ENCODE measurements at regions not wholly inside any gene's neighbourhood (a gene's known extent, or its start where the extent isn't known, plus 50 kb on each side); places are given as distances from the start of the nearest gene placed in this dataset.
"Not testable (repeated sequence)": the region's sequence is repeated elsewhere in the genome, so short reads cannot be mapped to it uniquely, and the experiment has no call there.

DNA sequence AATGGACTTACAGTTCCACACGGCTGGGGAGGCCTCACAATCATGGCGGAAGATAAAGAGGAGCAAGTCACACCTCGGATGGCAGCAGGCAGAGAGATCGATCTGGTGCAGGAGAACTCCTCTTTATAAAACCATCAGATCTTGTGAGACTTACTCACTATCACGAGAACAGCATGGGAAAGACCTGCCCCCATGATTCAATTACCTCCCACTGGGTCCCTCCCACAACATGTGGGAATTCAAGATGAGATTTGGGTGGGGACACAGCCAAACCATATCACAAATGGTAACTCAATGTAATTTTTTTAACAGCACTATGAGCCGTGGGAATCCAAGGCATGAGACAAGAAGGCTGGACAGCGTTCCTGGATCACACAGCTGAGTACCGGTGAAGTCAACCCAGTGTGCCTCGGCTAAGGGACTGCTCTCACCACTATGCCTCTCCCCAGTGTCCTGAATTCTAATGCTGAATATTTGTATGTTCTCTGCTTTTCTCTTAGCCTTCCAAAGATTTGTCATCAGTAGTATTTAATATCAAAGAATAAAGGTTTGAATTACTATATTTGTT is 84.3 kb downstream of the IRS2 start:
- DNase-seq: not testable (repeated sequence)

DNA sequence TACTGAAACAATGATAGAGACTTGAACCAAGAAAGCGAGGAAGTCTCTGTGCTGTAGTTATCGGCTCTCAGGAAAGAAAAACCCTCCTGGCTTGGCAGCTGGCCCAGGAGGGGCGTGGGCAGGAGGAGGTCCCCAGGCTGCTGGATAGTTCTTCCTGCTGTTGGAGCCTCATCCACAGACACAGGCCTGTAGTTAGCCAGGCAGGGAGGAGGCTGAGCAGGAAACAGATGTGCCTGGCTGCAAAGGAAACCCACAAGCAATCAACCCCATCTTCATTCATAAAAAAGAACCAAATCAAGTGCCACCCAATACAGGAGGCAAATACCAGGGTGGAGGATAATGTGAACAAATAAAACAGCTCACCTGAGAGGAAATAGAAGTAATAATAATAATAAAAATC is 86.2 kb downstream of the IRS2 start:
- DNase-seq: no peak

DNA sequence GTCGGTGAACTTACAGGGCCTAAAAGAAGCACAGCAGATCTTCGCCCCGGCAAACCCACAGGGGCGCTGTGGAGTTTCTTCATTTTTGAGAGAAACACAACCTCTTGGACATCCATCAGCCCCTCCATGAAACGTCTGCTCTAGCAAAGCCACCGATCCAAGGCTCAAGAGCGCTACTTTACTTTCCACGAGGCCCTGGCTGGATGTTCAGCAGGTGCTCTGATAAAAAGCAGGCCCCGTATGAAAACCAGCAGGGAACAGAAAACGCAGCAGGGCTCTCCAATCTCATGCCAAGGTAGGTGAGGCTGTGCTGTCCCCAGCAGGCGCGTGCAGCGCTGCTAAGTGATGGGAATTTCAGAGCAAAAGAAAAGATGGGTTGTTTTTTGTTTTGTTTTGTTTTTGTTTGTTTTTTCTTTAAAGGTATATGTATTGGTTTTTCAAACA is 86.7 kb downstream of the IRS2 start:
- no peak for DNase-seq

DNA sequence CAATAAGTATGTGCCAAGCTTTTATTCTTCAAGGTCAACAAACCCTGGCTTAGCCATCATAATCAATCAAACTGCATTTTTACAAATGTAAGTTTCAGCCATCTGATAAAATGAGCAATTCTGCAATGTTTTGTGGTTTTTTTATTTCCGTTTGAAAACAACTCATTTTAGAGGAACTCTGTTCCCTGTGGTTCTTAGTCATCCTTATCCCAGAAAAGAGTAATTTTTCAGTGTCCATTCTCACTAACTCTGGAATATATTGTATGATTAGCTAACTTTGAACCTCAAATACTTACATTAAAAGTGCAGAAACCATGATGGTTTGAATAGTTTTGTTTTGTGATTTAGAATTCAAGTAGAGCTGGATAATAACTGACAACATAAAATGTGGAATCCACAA is 87.6 kb downstream of the IRS2 start:
- no peak for DNase-seq

DNA sequence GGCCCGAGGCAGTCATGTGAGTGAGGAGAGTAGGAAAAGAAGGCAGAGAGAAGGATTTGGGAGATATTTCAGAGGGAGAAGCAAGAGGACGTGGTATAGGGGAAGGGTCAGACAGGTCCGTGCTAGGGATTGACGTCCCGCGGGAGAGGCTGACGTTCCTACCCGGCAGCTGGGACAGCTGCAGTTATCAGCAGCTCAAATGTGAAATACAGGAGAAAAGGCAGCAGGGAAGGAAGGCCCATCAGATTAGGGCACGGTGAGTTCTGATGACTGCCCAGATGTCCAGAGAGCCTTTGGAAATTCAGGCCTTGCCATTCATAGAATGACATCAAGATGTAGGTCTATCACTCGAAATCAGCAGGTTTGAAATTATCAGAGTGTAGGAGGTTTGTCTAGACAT is 88.4 kb downstream of the IRS2 start:
- no peak for DNase-seq

DNA sequence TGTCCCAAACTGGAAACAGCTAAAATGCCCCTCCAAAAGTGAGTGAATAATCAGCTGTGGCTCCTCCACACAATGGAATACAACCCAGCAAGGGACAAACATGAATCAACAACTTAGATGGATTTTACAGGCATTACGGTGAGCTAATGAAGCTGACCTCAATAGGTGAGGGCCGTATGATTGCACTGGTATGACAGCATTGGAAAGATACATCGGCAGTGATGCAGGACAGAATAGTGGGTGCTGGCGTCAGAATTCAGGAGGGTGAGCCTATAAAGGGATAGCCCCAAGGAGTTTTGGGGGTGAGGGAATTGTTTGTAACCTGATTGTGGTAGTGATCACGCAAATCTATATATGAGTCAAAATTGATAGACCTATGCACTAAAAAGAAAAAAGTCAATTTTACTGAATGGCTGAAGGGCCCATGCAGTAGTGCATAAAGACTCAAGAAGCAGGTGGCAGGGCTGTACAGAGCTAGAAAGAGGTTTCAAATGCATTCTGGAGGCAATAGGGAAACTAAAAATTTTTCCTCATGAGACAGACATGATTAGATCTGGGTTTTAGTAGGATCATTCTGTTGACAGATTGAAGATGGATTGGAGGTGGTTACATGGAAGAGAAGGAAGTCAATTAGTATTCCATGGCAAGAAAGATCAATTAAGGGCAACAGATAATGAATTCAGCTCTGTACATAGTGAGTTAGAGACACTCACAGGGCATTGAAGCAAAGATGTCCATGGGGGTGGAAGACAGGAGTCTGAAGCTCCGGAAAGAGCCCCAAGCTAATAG is 90.8 kb downstream of the IRS2 start:
- no peak for DNase-seq

DNA sequence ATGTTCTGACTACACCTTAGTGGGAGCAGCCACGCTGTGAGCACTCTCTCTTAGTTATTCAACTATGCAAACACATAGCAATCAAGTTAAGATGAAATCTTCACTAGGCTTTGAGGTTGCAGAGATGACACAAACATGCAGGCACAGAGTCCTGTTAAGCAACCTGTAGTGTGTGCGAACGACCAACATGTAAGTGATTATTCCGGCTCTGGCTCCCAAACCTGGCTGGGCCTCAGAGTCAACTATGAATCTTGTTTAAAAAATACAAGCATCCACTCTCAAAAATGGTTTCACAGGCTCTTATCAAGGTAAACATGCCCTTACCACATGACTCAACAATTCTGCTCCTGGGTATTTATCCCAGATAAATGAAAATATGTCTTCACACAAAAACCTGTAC is 91.4 kb downstream of the IRS2 start:
- DNase-seq: no peak

DNA sequence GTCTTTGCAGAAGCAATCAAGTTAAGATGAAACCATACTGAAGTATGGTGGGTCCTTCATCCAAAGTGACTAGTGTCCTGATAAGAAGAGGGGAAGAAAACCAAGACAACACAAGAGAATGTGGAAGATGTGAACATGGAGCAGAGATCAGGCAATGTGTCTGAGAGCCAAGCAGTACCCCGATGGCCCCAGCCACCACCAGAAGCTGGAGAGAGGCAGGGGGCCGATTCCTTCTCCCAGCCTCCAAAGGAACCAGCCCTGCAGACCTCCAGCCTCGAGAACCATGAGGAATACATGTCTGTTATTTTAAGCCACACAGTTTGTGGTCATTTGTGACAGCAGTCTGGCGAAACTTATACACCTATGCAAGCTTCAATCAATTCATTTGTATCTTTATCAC is 93.2 kb downstream of the IRS2 start:
- no peak for DNase-seq

DNA sequence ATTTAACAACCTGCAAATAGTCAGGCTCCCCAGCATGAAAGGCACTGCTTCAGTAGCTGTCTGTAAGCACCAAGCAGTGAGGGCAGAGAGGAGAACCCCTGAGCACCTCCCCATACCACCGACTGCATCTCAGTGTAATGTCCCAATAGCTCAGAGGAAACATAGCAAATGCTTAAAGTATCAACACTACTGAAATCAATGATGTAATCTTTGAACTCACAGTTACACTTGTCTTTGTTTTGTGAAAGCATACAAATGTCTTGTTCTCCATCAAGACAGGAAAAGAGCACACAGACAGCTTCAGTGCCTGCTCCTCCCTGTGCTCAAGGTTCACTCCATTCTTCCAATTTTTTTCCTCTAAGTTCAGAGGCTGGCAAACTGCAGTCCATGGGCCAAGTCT is 94.7 kb downstream of the IRS2 start:
- no peak for DNase-seq

DNA sequence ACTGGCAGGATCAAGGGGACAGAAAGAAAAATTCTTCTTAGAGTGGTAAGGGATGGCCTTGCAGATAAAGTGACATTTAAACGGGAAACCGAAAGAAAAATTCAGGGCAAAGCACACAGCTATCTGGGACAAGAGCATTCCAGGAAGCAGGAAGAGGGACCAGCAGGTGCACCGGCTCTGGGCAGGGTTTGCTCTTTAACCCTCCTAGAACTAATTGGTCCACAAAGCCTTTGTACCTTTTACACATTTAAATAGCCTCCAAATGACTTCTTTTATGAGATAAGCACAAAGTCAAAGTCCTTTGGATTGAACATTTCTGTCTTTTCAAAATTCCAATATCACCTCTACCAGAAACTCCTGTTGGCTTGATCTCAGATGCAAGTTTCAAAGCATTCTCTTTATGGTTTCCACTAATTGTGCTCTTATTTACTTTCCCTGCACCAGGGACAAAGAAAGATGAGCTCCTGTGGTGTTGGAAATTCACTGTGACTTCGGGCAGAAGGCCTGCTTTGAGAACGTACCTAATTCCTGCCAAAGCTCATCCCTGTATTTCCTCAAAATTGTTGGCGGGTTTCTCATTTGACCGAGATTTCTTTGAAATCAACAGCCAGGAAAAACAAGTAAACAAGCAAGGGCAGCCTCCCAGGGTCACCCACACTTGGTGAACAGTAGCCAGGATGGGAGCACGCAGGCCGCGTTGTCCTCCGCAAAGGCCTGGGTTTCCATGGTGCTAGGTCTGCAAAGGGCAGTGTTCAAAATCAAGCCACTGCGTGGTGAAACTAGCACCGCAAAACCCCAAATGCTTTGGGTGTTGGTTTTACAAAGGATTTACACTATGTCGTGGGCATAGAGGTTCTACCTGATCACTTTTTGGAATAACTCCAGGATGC is 98.6 kb downstream of the IRS2 start:
- DNase-seq: no peak

DNA sequence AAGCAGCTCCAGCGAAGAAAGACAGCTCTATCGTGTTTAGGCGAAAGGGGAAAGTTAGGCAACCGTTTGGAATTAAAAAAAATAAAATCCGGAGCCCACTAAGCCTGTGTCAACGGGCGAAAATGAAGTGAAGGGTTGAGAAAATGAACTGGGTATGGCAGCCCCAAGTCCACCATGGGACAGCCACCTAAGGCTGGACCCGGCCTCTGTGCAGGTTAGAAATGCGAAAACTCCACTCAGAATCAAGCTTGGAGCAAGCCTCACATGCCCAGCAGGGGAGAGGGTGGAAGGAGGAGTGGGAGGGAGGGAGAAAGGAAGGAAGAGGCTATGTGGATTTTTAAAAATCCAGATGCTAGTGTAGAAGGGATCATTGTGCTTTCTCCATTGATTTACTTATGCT is 101.2 kb downstream of the IRS2 start:
- DNase-seq: no peak

DNA sequence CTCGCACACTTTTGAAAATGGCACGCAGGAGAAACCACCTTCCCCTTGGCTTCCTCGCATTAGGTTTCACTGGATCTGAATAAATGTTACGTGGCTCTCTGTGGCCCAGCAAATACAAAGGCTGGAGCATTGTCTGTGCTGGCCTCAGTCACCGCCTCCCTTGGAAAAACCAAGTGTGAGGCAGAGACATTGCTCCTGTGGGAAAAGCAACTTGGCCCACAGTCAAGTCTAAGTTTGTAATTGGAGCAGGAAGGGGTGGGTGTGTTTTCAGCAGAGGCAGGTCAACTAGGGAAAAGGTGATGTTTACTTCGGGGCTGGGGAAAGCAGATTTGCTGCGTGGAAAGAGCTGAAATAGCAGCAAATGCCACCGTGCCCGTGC is 101.6 kb downstream of the IRS2 start:
- no peak for DNase-seq

DNA sequence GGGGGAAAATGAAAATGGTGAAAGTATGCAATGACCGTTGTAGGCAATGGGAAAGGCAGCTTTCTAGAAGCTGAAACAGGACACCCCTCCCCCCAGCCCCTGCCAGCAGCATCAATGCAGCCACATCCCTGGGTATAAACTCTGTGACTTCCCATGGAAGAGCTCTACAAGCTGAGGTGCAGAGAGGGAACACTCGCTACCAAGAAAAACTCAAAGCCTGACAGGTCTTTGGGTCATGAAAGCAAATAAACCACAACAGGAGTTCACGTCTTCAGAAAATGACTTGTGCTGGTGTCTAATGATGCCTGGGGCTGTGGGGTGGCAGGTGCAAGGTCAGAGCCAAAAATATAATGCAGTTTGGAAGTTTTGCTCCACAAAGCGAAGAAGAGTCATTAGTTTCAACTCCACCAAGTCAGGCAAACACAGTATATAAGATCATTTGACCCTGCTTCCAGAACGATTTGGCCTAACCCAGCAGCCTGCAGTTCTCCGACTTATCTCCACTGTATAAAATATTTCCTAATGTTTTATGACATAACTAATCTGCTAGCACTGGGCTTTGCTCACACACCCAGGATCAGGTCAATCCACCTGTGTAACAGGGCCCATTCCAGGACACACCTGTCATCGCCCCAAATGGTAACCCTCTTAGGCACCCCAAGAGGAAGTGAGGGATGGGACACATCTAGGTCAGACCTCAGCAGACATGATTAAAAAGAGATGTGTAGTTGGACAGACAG is 102.1 kb downstream of the IRS2 start:
- DNase-seq: no peak

DNA sequence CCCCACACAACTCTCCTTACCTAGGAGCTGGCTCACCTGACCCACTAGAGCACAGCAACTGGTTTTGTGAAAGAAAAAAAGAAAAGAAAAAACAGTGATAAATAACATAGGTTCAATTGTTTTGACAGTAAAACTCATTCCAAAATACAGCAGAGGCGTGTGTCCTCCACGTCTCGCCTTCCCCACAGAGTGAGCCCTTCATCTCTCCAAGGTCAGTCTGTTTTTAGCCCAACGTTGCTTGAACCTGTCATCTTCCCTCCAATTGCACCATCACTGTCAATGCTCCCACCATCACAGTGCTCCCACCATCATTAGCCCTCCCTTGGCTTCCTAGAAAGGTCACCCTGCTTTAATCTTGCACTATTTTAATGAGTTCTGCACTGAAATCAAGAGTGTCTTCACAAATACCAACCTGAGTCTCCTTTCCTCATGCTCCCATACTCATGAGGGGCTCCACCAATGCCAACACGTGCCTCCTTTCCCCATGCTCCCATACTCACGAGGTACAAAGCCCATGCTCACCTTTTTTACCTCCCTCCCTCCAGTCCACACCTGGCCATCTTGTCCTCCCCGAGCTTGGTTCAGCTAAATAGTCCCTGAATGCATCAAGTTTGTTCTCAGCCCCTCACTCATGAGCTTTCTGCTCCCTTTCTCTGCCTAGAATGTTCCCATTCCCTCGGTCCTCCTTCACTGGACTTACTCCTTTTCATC is 103.7 kb downstream of the IRS2 start:
- DNase-seq: no peak

DNA sequence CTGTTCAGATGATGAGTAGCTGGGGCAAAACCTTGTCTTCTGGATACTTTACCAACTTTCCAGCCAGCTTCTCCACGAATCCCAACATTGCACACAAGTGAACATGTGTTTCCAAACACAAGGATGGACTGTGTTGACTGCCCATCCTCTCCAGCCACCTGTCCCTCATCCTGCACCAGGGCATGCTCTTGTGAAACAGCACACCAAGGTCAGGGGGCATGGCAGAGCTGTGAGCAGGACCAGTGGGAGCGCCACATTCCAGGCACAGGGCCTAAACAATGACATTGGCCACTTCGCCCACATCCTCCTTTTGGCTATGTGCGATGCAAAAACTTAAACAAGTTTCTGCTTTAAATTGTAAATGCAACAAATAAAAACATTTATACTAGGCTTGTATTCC is 105.5 kb downstream of the IRS2 start:
- no peak for DNase-seq

DNA sequence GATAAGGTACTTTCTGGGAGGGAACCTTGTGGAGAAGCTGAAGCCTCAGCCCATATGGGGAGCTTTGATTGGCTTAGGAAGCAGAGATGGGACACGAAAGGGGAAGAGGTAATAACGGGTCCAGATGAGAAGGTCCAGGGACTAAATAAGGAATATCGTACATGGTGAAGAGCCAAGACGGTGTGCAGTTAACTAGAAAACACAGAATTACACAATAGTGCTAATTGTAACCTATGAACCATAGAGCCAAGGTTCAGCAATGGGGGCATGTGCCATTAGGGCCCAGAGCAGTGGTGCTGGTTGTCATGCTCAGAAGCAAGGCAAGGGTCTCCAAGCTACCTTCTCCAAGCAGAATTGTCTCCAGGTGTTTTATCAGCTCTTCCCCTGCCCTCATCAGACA is 106.1 kb downstream of the IRS2 start:
- DNase-seq: no peak

DNA sequence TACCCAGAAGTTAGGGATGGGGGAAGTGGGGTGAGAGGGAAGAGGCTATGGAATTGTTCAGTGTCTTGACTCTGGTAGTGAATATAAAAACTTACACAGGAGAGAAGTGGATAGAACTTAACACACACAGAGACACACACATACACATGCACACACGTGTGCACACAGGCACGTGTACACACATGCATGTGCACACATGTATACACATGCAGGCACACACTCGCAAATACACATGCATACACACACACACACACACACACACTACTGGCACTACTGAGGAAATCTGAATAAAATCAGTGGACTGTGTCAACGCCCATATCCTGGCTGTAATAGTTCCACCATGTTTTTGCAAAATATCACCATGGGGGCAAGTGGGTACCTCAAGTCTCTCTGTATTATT is 107.9 kb downstream of the IRS2 start:
- DNase-seq: no peak

DNA sequence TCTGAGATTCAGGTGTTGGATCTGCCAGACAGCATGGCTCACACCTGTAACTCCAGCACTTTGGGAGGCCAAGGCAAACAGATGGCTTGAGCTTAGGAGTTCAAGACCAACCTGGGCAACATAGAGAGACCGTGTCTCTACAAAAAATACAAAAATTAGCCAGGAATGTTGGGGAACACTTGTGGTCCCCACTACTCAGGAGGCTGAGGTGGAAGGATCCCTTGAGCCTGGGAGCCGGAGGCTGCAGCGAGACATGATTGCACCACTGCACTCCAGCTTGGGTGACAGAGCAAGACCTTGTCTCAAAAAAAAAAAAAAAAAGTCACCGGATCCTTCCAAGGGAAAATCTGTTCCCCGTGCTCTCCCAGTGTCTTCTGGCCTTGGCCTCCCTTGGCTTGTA is 109.2 kb downstream of the IRS2 start:
- DNase-seq: no peak

DNA sequence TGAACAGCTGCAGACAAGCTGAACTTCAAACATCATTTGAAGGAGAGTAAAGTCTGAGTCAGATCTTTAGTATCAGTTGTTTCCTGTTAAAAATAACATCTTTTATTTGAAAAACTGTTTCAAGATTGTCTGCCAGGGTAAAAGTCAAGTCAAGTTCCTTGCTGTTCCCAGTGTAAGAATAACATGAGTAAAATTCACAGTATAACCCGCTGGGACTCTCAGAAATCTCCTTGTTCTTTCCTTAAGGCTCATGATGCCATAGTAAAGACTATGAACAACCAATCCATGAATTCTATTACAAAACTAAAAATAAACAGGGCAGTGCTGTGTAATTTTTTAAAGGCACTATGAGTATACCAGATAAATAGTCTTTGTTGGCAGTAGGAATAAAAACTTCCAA is 112.9 kb downstream of the IRS2 start:
- DNase-seq: no peak

DNA sequence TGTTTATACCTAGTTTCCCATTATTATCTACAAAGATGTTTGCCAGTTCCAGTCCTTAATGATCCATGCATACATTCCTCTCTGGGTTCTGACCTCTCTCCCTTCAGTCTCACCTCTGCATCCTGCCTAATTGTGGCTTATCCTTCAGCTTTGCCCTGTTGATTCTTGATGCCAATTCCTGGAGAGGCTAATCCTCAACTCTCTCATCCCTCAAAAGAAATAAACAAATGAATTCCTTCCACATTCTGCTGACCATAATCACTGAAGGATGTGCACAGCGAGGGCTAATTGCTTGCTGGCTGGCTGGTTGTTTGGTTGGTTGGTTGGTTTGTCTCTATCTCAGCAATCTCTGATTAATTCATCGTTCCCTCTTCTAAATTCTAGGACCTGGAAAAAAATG is 113.8 kb downstream of the IRS2 start:
- no peak for DNase-seq

DNA sequence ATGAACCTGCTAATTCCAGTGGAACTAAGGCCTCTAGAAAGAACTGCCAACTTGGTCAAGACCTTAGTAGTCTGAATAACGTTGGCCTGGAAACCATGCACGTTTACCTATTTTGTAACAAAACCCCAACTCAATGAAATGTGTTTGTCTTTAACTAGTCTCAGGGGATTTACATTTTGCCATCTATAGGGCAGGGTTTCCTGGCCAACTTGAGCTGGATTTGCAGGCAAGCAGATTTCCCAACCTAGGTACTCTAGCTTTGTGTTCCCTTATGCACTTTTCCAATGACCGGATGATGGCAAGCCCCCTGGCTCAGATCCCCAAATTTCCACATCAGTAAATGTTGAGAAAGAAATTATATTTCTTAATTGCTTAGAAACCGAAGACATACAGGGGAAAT is 114.5 kb downstream of the IRS2 start:
- no peak for DNase-seq

DNA sequence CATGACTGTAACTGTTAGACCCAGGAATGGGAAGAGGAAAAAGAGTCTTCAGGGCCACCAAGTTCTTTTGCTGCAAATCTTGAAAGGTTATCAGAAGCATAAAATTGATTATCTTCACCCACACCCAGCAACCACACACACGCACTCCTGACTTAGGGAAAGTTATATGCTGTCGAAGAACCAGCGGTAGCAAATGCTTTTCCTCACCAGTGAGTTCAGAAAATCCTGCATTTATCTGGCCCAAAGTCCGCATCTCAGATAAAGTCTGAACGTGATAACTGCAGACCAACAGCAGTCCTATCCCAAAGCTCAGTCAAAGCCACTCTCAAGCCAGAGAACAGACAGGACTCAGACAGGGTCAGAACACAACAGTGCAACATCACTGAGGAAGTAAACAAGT is 115.6 kb downstream of the IRS2 start:
- DNase-seq: no peak

DNA sequence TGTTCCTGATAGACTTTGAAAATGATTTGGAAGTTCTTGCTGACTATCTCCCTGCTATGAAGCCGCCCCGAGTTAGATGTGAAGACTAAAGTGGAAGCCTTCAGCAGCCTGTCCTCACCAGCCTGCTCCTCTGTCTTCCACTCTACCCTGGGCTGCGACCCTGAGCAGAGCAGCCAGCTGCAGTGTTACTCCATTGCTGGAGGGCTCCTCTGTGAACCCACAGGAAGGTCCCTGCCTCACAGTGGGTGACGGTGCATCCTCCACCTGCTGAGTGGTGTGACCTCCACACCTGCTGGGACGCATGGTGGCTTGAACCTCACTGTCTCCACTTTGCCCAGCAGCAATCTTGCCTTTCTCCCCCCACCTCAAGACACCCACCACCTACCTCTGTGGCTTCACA is 116.4 kb downstream of the IRS2 start:
- DNase-seq: no peak
